GM23338 (cell line): ENCODE measurements at regions not wholly inside any gene's neighbourhood (a gene's known extent, or its start where the extent isn't known, plus 50 kb on each side); places are given as distances from the start of the nearest gene placed in this dataset.

Source experiments
- ATAC-seq: fragments of 200-7000 bp; cut with Tn5 transposase; 3 replicates; pipeline ENCODE4 v1.9.1; 2020
- DNase-seq: peaks from one replicate; pipeline ENCODE4 v3.0.0-alpha.2; 2015; ENCODE audit warnings: low spot score
- H2AFZ ChIP-seq: fragments of 200-600 bp; sonication (generic); 2 replicates; pipeline ENCODE4 v1.8.0; 2016; ENCODE audit warnings: antibody characterized with exemption, mild to moderate bottlenecking, moderate library complexity
- H3F3A ChIP-seq: fragments of 200-600 bp; sonication (generic); replicated peaks from 2 replicates; pipeline ENCODE4 v1.8.0; 2017; ENCODE audit warnings: antibody characterized with exemption, mixed run types, low read depth
- H3K27ac ChIP-seq: fragments of 200-600 bp; sonication (generic); 2 replicates; pipeline ENCODE4 v1.6.1; 2016; ENCODE audit warnings: low read depth
- H3K27me3 ChIP-seq: fragments of 200-600 bp; sonication (generic); 2 replicates; pipeline ENCODE4 v1.8.0; 2016; ENCODE audit warnings: mild to moderate bottlenecking, mixed run types, moderate library complexity; ENCODE audit not compliant: insufficient read depth
- H3K36me3 ChIP-seq: fragments of 200-600 bp; sonication (generic); 2 replicates; pipeline ENCODE4 v1.8.0; 2016; ENCODE audit warnings: mild to moderate bottlenecking; ENCODE audit not compliant: insufficient read depth
- H3K4me1 ChIP-seq: fragments of 200-600 bp; sonication (generic); 2 replicates; pipeline ENCODE4 v1.8.0; 2016; ENCODE audit warnings: mild to moderate bottlenecking, moderate library complexity; ENCODE audit not compliant: insufficient read depth
- H3K4me2 ChIP-seq: fragments of 200-600 bp; sonication (generic); 2 replicates; pipeline ENCODE4 v1.7.1; 2017; ENCODE audit warnings: mixed run types
- H3K4me3 ChIP-seq: fragments of 200-600 bp; sonication (generic); 2 replicates; pipeline ENCODE4 v1.6.1; 2016; ENCODE audit warnings: mixed run types
- H3K79me2 ChIP-seq: fragments of 200-600 bp; sonication (generic); replicated peaks from 2 replicates; pipeline ENCODE4 v1.8.0; 2017; ENCODE audit warnings: mild to moderate bottlenecking; ENCODE audit not compliant: insufficient read depth
- H3K9me2 ChIP-seq: fragments of 200-600 bp; sonication (generic); 2 replicates; pipeline ENCODE4 v1.8.0; 2017; ENCODE audit not compliant: insufficient read depth
- H4K20me1 ChIP-seq: fragments of 200-600 bp; sonication (generic); replicated peaks from 2 replicates; pipeline ENCODE4 v1.8.0; 2017; ENCODE audit warnings: mild to moderate bottlenecking; ENCODE audit not compliant: insufficient read depth
- H3K27ac Mint-ChIP-seq: 2 replicates; pipeline ENCODE4 v1.8.0; 2020; ENCODE audit warnings: inconsistent platforms, mild to moderate bottlenecking, moderate library complexity, mixed read lengths
- H3K27me3 Mint-ChIP-seq: 3 replicates; pipeline ENCODE4 v1.8.0; 2022; ENCODE audit warnings: low read depth, mild to moderate bottlenecking, moderate library complexity, mixed read lengths, inconsistent platforms; ENCODE audit not compliant: insufficient read depth, poor library complexity
- H3K36me3 Mint-ChIP-seq: 3 replicates; pipeline ENCODE4 v1.8.0; 2021; ENCODE audit warnings: low read depth, mild to moderate bottlenecking, inconsistent platforms, moderate library complexity, mixed read lengths
- H3K4me1 Mint-ChIP-seq: 3 replicates; pipeline ENCODE4 v1.8.0; 2020; ENCODE audit warnings: mild to moderate bottlenecking, inconsistent platforms, mixed read lengths
- H3K4me3 Mint-ChIP-seq: 3 replicates; pipeline ENCODE4 v1.8.0; 2021; ENCODE audit warnings: moderate library complexity, mild to moderate bottlenecking, inconsistent platforms, mixed read lengths
- H3K9me3 Mint-ChIP-seq: 3 replicates; pipeline ENCODE4 v1.8.0; 2020; ENCODE audit warnings: moderate library complexity, mild to moderate bottlenecking, inconsistent platforms, mixed read lengths
- EZH2phosphoT487 ChIP-seq: fragments of 200-600 bp; sonication (generic); IDR thresholded peaks from one replicate; pipeline ENCODE4 v1.8.1; 2018; ENCODE audit warnings: antibody characterized with exemption; ENCODE audit not compliant: unreplicated experiment
- TF ChIP-seq, protein P1 (sequence below), 2 experiments: fragments of 200-600 bp in 1 of 2; sonication (generic) in 1 of 2; conservative IDR thresholded peaks; 2 replicates each; pipeline versions ENCODE4 v1.5.1 to v1.6.1; 2016 to 2017; ENCODE audit warnings: antibody characterized with exemption in 2 of 2, low read depth in 2 of 2, mild to moderate bottlenecking in 2 of 2, moderate library complexity in 1 of 2
- TF ChIP-seq, protein P2 (sequence below): fragments of 250-450 bp; sonication (Bioruptor Pico); IDR thresholded peaks from 2 replicates; pipeline ENCODE4 v1.5.0; 2020; ENCODE audit warnings: mild to moderate bottlenecking, moderate library complexity
- TF ChIP-seq, protein P3 (sequence below): IDR thresholded peaks from one replicate; pipeline ENCODE4 v1.6.1; 2018; ENCODE audit warnings: antibody characterized with exemption; ENCODE audit not compliant: unreplicated experiment

DNA sequence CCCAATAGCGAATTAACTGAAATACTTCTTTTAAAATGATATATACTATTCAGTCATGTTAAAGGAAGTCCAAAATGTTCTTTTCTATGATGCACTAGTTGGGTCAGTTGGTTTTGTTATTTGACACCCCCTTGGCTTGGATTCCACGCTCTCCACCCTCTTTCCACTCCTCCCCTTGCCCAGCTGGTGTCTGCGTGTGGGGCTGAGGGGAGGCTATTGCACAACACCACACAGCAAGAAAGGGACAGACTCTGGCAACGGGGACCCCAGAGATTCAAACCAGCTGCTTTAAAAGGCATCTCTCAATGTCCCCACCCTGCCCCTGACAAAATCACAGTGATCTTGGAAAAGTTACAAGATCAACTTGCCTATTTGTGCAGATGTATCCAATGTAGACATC lies 394.3 kb downstream of the TGFB2 start:
- Mint-ChIP-seq H3K4me3 (no peak overlapping the region), H3K27me3 (peaks cover 2% of the 10 kb centered on the region), H3K9me3 (peaks cover 6% of the 10 kb centered on the region; the same call in 1 of the 3 replicates), H3K36me3 (no peaks in the 10 kb centered on the region; the same call in 2 of the 3 replicates), H3K27ac (no peak overlapping the region), H3K4me1 (no peaks in the 10 kb centered on the region)
- Histone ChIP-seq H3K79me2 (no peaks in the 10 kb centered on the region), H3K9me2 (peaks cover 19% of the 10 kb centered on the region; the same call in 1 of the 2 replicates), H3K27ac (no peak overlapping the region), H2AFZ (no peak overlapping the region), H3K4me3 (no peak overlapping the region), H3F3A (no peaks in the 10 kb centered on the region), H3K27me3 (no peaks in the 10 kb centered on the region), H3K36me3 (no peaks in the 10 kb centered on the region), H3K4me1 (no peaks in the 10 kb centered on the region), H3K4me2 (no peak overlapping the region), H4K20me1 (no peaks in the 10 kb centered on the region)
- no peak for TF ChIP-seq EZH2phosphoT487
- TF ChIP-seq, protein P1, sequence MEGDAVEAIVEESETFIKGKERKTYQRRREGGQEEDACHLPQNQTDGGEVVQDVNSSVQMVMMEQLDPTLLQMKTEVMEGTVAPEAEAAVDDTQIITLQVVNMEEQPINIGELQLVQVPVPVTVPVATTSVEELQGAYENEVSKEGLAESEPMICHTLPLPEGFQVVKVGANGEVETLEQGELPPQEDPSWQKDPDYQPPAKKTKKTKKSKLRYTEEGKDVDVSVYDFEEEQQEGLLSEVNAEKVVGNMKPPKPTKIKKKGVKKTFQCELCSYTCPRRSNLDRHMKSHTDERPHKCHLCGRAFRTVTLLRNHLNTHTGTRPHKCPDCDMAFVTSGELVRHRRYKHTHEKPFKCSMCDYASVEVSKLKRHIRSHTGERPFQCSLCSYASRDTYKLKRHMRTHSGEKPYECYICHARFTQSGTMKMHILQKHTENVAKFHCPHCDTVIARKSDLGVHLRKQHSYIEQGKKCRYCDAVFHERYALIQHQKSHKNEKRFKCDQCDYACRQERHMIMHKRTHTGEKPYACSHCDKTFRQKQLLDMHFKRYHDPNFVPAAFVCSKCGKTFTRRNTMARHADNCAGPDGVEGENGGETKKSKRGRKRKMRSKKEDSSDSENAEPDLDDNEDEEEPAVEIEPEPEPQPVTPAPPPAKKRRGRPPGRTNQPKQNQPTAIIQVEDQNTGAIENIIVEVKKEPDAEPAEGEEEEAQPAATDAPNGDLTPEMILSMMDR (conservative IDR thresholded peaks at IDR 0.05; ENCODE audit: low read depth in 2 of 2), result no peak
- ATAC-seq (no peak; the same call in 2 of the 3 replicates), DNase-seq (no peak)

GRCh38 chr1:218741852-218742251 lies 396.7 kb downstream of the TGFB2 start:
- peaks cover 16% of the 10 kb centered on the region; the same call in 1 of the 2 replicates for H3K9me2 ChIP-seq
- no peak for DNase-seq
- no peak overlapping the region for H3K27ac Mint-ChIP-seq
- peaks cover 6% of the 10 kb centered on the region; the same call in 1 of the 3 replicates for H3K9me3 Mint-ChIP-seq
- no peaks in the 10 kb centered on the region for H4K20me1 ChIP-seq
- TF ChIP-seq, protein P2, sequence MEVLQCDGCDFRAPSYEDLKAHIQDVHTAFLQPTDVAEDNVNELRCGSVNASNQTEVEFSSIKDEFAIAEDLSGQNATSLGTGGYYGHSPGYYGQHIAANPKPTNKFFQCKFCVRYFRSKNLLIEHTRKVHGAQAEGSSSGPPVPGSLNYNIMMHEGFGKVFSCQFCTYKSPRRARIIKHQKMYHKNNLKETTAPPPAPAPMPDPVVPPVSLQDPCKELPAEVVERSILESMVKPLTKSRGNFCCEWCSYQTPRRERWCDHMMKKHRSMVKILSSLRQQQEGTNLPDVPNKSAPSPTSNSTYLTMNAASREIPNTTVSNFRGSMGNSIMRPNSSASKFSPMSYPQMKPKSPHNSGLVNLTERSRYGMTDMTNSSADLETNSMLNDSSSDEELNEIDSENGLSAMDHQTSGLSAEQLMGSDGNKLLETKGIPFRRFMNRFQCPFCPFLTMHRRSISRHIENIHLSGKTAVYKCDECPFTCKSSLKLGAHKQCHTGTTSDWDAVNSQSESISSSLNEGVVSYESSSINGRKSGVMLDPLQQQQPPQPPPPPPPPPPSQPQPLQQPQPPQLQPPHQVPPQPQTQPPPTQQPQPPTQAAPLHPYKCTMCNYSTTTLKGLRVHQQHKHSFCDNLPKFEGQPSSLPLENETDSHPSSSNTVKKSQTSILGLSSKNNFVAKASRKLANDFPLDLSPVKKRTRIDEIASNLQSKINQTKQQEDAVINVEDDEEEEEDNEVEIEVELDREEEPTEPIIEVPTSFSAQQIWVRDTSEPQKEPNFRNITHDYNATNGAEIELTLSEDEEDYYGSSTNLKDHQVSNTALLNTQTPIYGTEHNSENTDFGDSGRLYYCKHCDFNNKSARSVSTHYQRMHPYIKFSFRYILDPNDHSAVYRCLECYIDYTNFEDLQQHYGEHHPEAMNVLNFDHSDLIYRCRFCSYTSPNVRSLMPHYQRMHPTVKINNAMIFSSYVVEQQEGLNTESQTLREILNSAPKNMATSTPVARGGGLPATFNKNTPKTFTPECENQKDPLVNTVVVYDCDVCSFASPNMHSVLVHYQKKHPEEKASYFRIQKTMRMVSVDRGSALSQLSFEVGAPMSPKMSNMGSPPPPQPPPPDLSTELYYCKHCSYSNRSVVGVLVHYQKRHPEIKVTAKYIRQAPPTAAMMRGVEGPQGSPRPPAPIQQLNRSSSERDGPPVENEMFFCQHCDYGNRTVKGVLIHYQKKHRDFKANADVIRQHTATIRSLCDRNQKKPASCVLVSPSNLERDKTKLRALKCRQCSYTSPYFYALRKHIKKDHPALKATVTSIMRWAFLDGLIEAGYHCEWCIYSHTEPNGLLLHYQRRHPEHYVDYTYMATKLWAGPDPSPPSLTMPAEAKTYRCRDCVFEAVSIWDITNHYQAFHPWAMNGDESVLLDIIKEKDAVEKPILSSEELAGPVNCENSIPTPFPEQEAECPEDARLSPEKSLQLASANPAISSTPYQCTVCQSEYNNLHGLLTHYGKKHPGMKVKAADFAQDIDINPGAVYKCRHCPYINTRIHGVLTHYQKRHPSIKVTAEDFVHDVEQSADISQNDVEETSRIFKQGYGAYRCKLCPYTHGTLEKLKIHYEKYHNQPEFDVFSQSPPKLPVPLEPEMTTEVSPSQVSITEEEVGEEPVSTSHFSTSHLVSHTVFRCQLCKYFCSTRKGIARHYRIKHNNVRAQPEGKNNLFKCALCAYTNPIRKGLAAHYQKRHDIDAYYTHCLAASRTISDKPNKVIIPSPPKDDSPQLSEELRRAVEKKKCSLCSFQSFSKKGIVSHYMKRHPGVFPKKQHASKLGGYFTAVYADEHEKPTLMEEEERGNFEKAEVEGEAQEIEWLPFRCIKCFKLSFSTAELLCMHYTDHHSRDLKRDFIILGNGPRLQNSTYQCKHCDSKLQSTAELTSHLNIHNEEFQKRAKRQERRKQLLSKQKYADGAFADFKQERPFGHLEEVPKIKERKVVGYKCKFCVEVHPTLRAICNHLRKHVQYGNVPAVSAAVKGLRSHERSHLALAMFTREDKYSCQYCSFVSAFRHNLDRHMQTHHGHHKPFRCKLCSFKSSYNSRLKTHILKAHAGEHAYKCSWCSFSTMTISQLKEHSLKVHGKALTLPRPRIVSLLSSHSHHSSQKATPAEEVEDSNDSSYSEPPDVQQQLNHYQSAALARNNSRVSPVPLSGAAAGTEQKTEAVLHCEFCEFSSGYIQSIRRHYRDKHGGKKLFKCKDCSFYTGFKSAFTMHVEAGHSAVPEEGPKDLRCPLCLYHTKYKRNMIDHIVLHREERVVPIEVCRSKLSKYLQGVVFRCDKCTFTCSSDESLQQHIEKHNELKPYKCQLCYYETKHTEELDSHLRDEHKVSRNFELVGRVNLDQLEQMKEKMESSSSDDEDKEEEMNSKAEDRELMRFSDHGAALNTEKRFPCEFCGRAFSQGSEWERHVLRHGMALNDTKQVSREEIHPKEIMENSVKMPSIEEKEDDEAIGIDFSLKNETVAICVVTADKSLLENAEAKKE (CRISPR knock-in tag), result no peak
- TF ChIP-seq, protein P3, sequence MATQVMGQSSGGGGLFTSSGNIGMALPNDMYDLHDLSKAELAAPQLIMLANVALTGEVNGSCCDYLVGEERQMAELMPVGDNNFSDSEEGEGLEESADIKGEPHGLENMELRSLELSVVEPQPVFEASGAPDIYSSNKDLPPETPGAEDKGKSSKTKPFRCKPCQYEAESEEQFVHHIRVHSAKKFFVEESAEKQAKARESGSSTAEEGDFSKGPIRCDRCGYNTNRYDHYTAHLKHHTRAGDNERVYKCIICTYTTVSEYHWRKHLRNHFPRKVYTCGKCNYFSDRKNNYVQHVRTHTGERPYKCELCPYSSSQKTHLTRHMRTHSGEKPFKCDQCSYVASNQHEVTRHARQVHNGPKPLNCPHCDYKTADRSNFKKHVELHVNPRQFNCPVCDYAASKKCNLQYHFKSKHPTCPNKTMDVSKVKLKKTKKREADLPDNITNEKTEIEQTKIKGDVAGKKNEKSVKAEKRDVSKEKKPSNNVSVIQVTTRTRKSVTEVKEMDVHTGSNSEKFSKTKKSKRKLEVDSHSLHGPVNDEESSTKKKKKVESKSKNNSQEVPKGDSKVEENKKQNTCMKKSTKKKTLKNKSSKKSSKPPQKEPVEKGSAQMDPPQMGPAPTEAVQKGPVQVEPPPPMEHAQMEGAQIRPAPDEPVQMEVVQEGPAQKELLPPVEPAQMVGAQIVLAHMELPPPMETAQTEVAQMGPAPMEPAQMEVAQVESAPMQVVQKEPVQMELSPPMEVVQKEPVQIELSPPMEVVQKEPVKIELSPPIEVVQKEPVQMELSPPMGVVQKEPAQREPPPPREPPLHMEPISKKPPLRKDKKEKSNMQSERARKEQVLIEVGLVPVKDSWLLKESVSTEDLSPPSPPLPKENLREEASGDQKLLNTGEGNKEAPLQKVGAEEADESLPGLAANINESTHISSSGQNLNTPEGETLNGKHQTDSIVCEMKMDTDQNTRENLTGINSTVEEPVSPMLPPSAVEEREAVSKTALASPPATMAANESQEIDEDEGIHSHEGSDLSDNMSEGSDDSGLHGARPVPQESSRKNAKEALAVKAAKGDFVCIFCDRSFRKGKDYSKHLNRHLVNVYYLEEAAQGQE, result no peak
- no peak overlapping the region for H3K4me3 ChIP-seq
- no peak overlapping the region for H2AFZ ChIP-seq
- H3K36me3 ChIP-seq, result no peaks in the 10 kb centered on the region
- H3K36me3 Mint-ChIP-seq, result no peaks in the 10 kb centered on the region; the same call in 2 of the 3 replicates
- no peak for ATAC-seq
- no peaks in the 10 kb centered on the region for H3K4me1 ChIP-seq
- H3K79me2 ChIP-seq, result no peaks in the 10 kb centered on the region
- H3K27me3 Mint-ChIP-seq, result peaks cover 2% of the 10 kb centered on the region
- no peak overlapping the region for H3K4me3 Mint-ChIP-seq
- no peak overlapping the region for H3K4me2 ChIP-seq
- H3K27ac ChIP-seq, result no peak overlapping the region
- H3K4me1 Mint-ChIP-seq, result no peaks in the 10 kb centered on the region
- H3K27me3 ChIP-seq, result no peaks in the 10 kb centered on the region
- H3F3A ChIP-seq, result no peaks in the 10 kb centered on the region
